ENCODE measurements at regions not wholly inside any gene's neighbourhood (a gene's known extent, or its start where the extent isn't known, plus 50 kb on each side); places are given as distances from the start of the nearest gene placed in this dataset.

- Histone ChIP-seq H2BK120ac (ENCODE audit: low read depth, low read length) (no peak overlapping the region), H3K9me1 (ENCODE audit: insufficient read depth, low read length) (no peaks in the 10 kb centered on the region), H2BK5ac (ENCODE audit: low read depth, low read length, poor library complexity, severe bottlenecking) (no peak overlapping the region), H3K4me2 (ENCODE audit: low read depth, low read length) (no peak overlapping the region), H3K23ac (ENCODE audit: low read depth, low read length) (no peak overlapping the region), H3K4me1 (ENCODE audit: control insufficient read depth, insufficient read depth, low read length) (no peaks in the 10 kb centered on the region), H4K8ac (ENCODE audit: low read depth in 2 of 2, low read length in 2 of 2) (no peak overlapping the region), H4K20me1 (ENCODE audit: insufficient read depth, low read length) (no peaks in the 10 kb centered on the region), H3K4ac (ENCODE audit: low read depth, low read length) (no peak overlapping the region), H4K91ac (ENCODE audit: insufficient read depth, low read depth, low read length) (no peak overlapping the region), H2AK9ac (replicated peaks; ENCODE audit: low read depth, low read length, poor library complexity) (no peak overlapping the region), H3K56ac (ENCODE audit: extremely low read depth, insufficient read depth, low read length) (no peak overlapping the region), H3K9me3 (ENCODE audit: control insufficient read depth, insufficient read depth, low read length) (no peaks in the 10 kb centered on the region), H2BK15ac (ENCODE audit: low read depth, low read length) (no peak overlapping the region), H3K18ac (ENCODE audit: low read depth, low read length) (no peak overlapping the region), H3K36me3 (ENCODE audit: control insufficient read depth, insufficient read depth, low read length) (no peaks in the 10 kb centered on the region), H2BK20ac (ENCODE audit: low read depth, low read length) (no peak overlapping the region), H3K27me3 (ENCODE audit: control insufficient read depth, insufficient read depth, low read length) (no peaks in the 10 kb centered on the region), H2AFZ (replicated peaks; ENCODE audit: low read length, poor library complexity) (no peak overlapping the region), H4K5ac (ENCODE audit: low read depth, low read length) (no peak overlapping the region), H3K9ac (ENCODE audit: low read depth, low read length) (no peak overlapping the region), H3K4me3 (ENCODE audit: insufficient read depth, low read depth, low read length) (no peak overlapping the region), H3K27ac (ENCODE audit: insufficient read depth, low read length) (no peak overlapping the region), H3K79me1 (ENCODE audit: low read depth in 1 of 2, low read length in 2 of 2) (no peaks in the 10 kb centered on the region), H2AK5ac (ENCODE audit: low read depth, low read length) (no peak overlapping the region), H3K14ac (replicated peaks; ENCODE audit: low read depth, low read length) (no peak overlapping the region)
- in situ Hi-C loops (cut with MboI; ENCODE audit: low sequenced_read_pairs) (no loop called here), intact Hi-C loops (cut with micrococcal nuclease) (no loop called here), dilution Hi-C loops (cut with HindIII; ENCODE audit: low sequenced_read_pairs, unreplicated experiment) (no loop called here)
- BruUV-seq (replicated peaks): no TSS peak
- TF ChIP-seq CEBPB (IDR thresholded peaks at IDR 0.05; ENCODE audit: low read depth, low read length) (no peak), RCOR1 (IDR thresholded peaks at IDR 0.05; ENCODE audit: insufficient replicate concordance, low read length) (no peak), POLR2A (IDR thresholded peaks at IDR 0.05; ENCODE audit: low read depth, low read length) (no peak), FOS (IDR thresholded peaks at IDR 0.05; ENCODE audit: low read depth, low read length) (no peak)
- no CpG with 5 or more reads among the region's 5 CpGs for WGBS, 2 experiments (ENCODE audit: extremely low coverage in 2 of 2, insufficient read length in 1 of 2)
- CTCF ChIA-PET: no interaction called here
- POLR2A ChIA-PET (ENCODE audit: unreplicated experiment): no interaction called here
- no peak for ATAC-seq (ENCODE audit: low read depth)
- no peak for DNase-seq
These were observed 91.2 kb downstream of the ZNF474 start for GRCh38 chr5:122220511-122220910.

All from IMR-90 (cell line).